GM06990 (cell line): ENCODE measurements at regions not wholly inside any gene's neighbourhood (a gene's known extent, or its start where the extent isn't known, plus 50 kb on each side); places are given as distances from the start of the nearest gene placed in this dataset.

Experiments used
- DNase-seq: peaks from one replicate; pipeline ENCODE4 v3.0.0-alpha.2; 2011; ENCODE audit not compliant: insufficient read length; ENCODE audit errors: extremely low read depth
- H3K27me3 ChIP-seq: replicated peaks from 2 replicates; pipeline ENCODE4 v1.6.0; 2011; ENCODE audit warnings: low read length; ENCODE audit not compliant: control insufficient read depth, insufficient read depth
- H3K36me3 ChIP-seq: 2 replicates; pipeline ENCODE4 v1.5.1; 2011; ENCODE audit warnings: low read length; ENCODE audit not compliant: control insufficient read depth, insufficient read depth
- H3K4me3 ChIP-seq: replicated peaks from 2 replicates; pipeline ENCODE4 v1.5.1; 2011; ENCODE audit warnings: low read depth, mild to moderate bottlenecking, control low read depth, low read length
- CTCF ChIP-seq: IDR thresholded peaks from 2 replicates; pipeline ENCODE4 v1.5.1; 2011; ENCODE audit warnings: low read length, control low read depth, mild to moderate bottlenecking, inconsistent platforms; ENCODE audit not compliant: insufficient read depth, poor library complexity, severe bottlenecking

- no peak for DNase-seq
Observed at GRCh38 chr3:152710549-152710948, 124.4 kb upstream of the P2RY1 start.

DNA sequence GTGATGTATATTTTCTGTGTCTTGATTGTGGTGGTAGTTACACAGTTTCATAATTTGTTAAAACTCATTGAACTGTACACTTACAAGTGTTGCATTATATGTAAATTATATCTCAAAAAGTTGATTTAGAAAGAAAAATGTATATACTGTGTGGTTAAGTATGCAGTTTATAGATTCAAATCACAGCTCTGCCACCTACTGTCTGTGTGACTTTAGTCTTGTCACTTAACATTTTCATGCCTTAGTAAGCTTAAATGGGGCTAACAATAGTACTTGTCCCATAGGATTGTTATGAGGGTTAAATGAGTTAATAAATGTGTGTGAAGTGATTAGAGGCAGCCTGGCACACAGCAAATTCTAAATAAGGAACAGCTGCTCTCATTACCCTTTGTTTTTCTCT lies 120.9 kb upstream of the P2RY1 start:
- TF ChIP-seq CTCF: peak; percentile 5
- DNase-seq: no peak
- Histone ChIP-seq H3K36me3 (no peaks in the 10 kb centered on the region), H3K4me3 (no peak overlapping the region), H3K27me3 (no peaks in the 10 kb centered on the region)

More at GRCh38 chr3:152710549-152710948, 124.4 kb upstream of the P2RY1 start:
- H3K4me3 ChIP-seq: no peak overlapping the region
- no peak for TF ChIP-seq CTCF
- no peaks in the 10 kb centered on the region for H3K27me3 ChIP-seq
- no peaks in the 10 kb centered on the region for H3K36me3 ChIP-seq

GRCh38 chr3:152714507-152714906 lies 120.4 kb upstream of the P2RY1 start:
- no peak for DNase-seq
- Histone ChIP-seq H3K27me3 (no peaks in the 10 kb centered on the region), H3K36me3 (no peaks in the 10 kb centered on the region), H3K4me3 (no peak overlapping the region)
- TF ChIP-seq CTCF: no peak

DNA sequence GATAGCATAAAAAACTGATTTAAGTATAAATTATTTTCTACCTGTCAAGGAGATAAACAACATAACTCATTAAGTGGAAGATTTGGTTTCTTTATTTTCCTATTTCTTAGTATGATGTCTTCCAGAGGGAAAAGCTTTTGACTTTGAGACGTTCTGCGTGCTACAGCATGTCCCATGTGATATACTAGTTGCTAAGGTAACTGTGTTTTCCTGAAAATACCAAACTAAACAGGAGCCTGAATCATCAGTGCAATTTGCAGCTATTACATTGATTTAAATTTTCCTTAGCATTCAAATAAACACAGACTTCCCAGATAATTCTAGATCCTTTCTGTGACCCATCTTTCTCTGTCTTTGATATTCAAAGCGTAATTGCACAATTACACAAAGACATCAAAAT lies 117.7 kb upstream of the P2RY1 start:
- no peak for DNase-seq
- H3K4me3 ChIP-seq: no peak overlapping the region
- H3K27me3 ChIP-seq: no peaks in the 10 kb centered on the region
- H3K36me3 ChIP-seq: no peaks in the 10 kb centered on the region
- no peak for TF ChIP-seq CTCF

DNA sequence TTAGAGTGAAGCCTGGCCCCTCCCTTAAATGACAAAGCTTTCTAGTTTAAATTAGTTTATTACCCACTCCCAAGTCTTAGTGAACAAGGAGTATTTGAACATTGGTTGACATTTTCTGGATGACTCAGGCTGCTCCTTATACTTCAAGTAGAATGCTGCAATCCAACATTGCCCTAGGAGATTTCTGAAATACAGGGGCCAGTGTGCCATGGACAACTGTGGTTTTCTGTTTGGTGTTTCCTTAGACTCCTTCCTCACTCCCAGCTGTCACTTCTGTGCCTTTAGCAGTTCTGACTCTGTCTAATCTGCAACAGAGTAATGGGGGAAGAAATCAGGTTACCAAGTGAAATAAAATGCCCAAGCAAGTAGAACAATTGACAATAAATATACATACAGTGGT lies 116.1 kb upstream of the P2RY1 start:
- Histone ChIP-seq H3K27me3 (no peaks in the 10 kb centered on the region), H3K4me3 (no peak overlapping the region), H3K36me3 (no peaks in the 10 kb centered on the region)
- no peak for DNase-seq
- TF ChIP-seq CTCF: no peak

- Histone ChIP-seq H3K27me3 (no peaks in the 10 kb centered on the region), H3K36me3 (no peaks in the 10 kb centered on the region), H3K4me3 (no peak overlapping the region)
- no peak for DNase-seq
- TF ChIP-seq CTCF: no peak
Observed at GRCh38 chr3:152719264-152719663, 115.7 kb upstream of the P2RY1 start.
